GF-D8 (cell line): ENCODE measurements at regions not wholly inside any gene's neighbourhood (a gene's known extent, or its start where the extent isn't known, plus 50 kb on each side); places are given as distances from the start of the nearest gene placed in this dataset.
"Not testable (repeated sequence)": the region's sequence is repeated elsewhere in the genome, so short reads cannot be mapped to it uniquely, and the experiment has no call there.

Experiments used
- DNase-seq: peaks from one replicate; lab custom pipeline; 2025; lab: John Stamatoyannopoulos, UW

- not testable (repeated sequence) for DNase-seq
Measured at GRCh38 chr10:47166808-47167581, 133.0 kb upstream of the GDF10 start.

- DNase-seq = no peak
Measured at GRCh38 chr10:47167591-47167990, 132.4 kb upstream of the GDF10 start.

- no peak for DNase-seq
Measured at GRCh38 chr10:47169581-47169980, 130.4 kb upstream of the GDF10 start.

GRCh38 chr10:47173929-47174442 lies 126.0 kb upstream of the GDF10 start:
- DNase-seq = no peak

- no peak for DNase-seq
Measured at GRCh38 chr10:47175181-47176123, 124.5 kb upstream of the GDF10 start.

GRCh38 chr10:47176206-47176902 lies 123.6 kb upstream of the GDF10 start:
- no peak for DNase-seq

GRCh38 chr10:47176903-47177868 lies 122.8 kb upstream of the GDF10 start:
- no peak for DNase-seq

- no peak for DNase-seq
Measured at GRCh38 chr10:47178537-47179290, 121.3 kb upstream of the GDF10 start.

- no peak for DNase-seq
Measured at GRCh38 chr10:47179291-47179647, 120.7 kb upstream of the GDF10 start.

- no peak for DNase-seq
Measured at GRCh38 chr10:47181052-47181849, 118.7 kb upstream of the GDF10 start.

GRCh38 chr10:47182934-47183703 lies 116.9 kb upstream of the GDF10 start:
- DNase-seq = no peak

GRCh38 chr10:47183704-47184041 lies 116.3 kb upstream of the GDF10 start:
- DNase-seq = no peak

GRCh38 chr10:47184273-47184672 lies 115.7 kb upstream of the GDF10 start:
- no peak for DNase-seq

- no peak for DNase-seq
Measured at GRCh38 chr10:47184724-47185330, 115.2 kb upstream of the GDF10 start.

GRCh38 chr10:47186941-47187340 lies 113.1 kb upstream of the GDF10 start:
- DNase-seq = no peak

- DNase-seq = no peak
Measured at GRCh38 chr10:47187592-47187991, 112.4 kb upstream of the GDF10 start.

- no peak for DNase-seq
Measured at GRCh38 chr10:47188156-47188555, 111.8 kb upstream of the GDF10 start.

- no peak for DNase-seq
Measured at GRCh38 chr10:47189802-47190201, 110.2 kb upstream of the GDF10 start.
